ENCODE measurements at regions not wholly inside any gene's neighbourhood (a gene's known extent, or its start where the extent isn't known, plus 50 kb on each side); places are given as distances from the start of the nearest gene placed in this dataset.

DNA sequence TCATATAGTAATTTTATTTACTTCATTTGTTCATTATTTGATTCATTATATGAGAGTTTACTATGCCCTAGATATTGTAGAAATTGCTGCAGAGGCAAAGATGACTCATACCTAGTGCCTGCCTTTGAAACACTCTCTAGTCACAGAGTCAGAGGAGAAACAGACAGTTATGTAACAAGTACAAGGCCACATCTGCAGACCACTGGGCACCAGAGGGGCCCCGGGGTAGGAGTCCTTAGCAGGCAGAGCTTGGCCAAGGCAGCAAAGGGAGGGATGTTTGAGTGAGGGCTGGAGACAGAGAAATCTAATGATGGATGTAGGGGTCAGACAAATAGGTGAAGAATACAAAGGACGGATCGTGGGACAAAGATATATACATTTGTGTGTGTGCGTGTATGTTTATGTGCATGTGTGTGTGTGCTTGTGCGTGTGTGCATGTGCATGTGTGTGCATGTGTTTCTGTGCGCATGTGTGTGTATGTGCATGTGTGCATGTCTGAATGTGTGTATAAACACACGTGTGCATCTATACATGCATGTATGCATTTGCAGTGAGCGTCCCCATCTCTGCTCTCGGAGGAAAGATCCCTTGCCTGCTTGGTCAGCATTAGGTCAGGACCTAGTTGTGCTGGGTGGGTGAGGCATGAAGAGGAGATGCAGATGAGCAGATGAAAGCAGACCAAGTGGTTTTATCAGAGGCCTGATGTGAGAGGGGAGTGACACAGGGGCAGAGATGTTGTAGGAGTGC, 170.6 kb upstream of the MYT1L start:
- no peak overlapping the region for H3K4me3 ChIP-seq (ENCODE audit: low read depth, low read length)
- no peak for DNase-seq (ENCODE audit: low read depth)
- TF ChIP-seq, protein P1, sequence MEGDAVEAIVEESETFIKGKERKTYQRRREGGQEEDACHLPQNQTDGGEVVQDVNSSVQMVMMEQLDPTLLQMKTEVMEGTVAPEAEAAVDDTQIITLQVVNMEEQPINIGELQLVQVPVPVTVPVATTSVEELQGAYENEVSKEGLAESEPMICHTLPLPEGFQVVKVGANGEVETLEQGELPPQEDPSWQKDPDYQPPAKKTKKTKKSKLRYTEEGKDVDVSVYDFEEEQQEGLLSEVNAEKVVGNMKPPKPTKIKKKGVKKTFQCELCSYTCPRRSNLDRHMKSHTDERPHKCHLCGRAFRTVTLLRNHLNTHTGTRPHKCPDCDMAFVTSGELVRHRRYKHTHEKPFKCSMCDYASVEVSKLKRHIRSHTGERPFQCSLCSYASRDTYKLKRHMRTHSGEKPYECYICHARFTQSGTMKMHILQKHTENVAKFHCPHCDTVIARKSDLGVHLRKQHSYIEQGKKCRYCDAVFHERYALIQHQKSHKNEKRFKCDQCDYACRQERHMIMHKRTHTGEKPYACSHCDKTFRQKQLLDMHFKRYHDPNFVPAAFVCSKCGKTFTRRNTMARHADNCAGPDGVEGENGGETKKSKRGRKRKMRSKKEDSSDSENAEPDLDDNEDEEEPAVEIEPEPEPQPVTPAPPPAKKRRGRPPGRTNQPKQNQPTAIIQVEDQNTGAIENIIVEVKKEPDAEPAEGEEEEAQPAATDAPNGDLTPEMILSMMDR (IDR thresholded peaks at IDR 0.05; ENCODE audit: insufficient read depth, low read length): no peak

DNA sequence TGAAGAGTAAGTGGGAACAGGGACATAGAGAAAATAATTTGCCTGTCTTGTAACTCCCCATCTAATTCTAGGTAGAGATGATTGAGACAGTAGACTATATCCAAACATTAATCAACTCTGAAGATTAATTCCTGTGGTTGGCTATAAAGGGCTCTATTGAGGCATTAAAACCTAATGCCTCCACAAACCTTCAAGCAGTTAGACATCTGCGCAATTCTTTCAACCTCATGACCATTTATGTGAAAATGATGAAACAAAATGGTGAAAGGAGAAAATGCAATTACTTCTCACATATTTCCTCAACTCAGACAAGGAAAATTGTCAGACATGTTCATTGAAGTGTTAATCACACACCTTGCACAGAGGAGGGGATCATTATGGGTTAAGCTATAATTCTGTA, 164.5 kb upstream of the MYT1L start:
- no peak for DNase-seq (ENCODE audit: low read depth)
- TF ChIP-seq, protein P1 (IDR thresholded peaks at IDR 0.05; ENCODE audit: insufficient read depth, low read length): no peak

DNA sequence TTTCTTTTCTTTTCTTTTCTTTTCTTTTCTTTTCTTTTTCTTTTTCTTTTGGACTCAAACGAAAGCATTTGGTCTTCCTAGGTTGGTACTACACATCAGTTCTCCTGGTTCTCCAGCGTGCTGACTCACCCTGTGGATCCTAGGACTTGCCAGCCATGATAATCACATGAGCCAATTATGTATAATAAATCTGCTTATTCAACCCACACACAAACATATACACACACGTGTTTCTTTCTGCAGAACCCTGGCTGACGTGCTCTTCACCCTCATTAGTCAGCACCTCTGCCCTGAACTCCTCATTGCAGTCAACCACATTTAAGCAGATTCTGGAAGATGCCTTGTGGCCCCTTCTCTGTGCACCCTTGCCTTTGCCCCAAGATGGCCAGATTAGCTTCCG, 162.4 kb upstream of the MYT1L start:
- TF ChIP-seq, protein P1 (IDR thresholded peaks at IDR 0.05; ENCODE audit: insufficient read depth, low read length): no peak
- no peak for DNase-seq (ENCODE audit: low read depth)
- no peak overlapping the region for H3K4me3 ChIP-seq (ENCODE audit: low read depth, low read length)

More for the DNA sequence above, 164.5 kb upstream of the MYT1L start:
- H3K4me3 ChIP-seq (ENCODE audit: low read depth, low read length): no peak overlapping the region

DNA sequence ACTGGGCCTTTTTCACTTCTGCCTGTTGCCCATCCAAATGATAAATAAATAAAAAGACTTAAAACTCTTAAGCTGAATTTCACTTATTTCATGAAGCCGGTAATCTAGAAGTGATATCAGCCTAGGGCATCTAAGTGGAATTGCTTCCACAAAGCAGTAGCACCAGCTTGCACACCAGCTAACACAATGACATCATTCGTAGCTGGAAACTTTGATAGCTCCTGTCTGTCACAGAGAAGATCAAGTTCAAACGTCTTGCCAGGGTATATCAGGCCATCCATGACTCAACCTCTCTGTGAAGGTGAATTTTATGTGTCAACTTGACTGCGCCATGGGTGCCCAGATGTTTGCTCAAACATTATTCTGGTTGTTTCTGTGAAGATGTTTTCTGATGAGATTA, 161.7 kb upstream of the MYT1L start:
- no peak for DNase-seq (ENCODE audit: low read depth)
- TF ChIP-seq, protein P1 (IDR thresholded peaks at IDR 0.05; ENCODE audit: insufficient read depth, low read length): no peak
- no peak overlapping the region for H3K4me3 ChIP-seq (ENCODE audit: low read depth, low read length)

DNA sequence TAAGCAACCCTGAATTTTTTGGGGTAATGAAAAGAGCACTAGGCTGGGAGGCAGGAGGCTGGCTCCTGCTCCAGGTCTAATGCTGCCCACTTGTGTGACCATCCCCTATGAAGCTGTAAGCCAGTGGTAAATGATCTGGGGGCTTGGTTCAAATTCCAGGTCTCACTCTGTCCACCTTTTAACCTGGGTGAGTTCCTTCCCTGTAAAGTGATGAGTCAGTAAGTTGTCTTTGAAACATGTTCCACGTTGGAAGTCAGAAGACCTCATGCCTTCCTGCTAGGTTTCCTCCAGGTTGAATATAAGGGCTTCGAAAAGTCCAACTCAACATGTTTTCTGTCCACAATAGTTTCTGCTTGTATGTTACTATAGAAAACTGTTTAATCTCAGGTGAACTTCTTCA, 160.9 kb upstream of the MYT1L start:
- TF ChIP-seq, protein P1 (IDR thresholded peaks at IDR 0.05; ENCODE audit: insufficient read depth, low read length): no peak
- H3K4me3 ChIP-seq (ENCODE audit: low read depth, low read length): no peak overlapping the region
- DNase-seq (ENCODE audit: low read depth): no peak

DNA sequence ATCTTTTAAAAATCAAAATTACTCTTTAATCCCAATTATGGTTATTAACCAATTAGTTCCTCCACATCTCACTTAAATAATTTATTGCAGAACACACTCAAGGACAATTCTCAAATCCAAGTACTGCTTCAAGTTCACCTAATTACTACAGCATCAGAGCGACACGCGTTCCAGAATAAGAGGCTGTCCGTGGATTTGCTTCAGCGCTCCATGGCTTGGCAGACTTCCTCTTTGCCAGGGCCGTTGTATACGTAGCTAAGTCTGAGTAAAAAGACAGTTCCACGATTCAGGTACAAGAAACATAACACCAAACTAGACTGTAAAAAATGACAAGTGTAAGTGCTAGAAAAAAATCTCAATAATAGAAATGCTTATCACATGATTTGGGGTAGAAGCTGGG, 153.2 kb upstream of the MYT1L start:
- no peak overlapping the region for H3K4me3 ChIP-seq (ENCODE audit: low read depth, low read length)
- TF ChIP-seq, protein P1 (IDR thresholded peaks at IDR 0.05; ENCODE audit: insufficient read depth, low read length): no peak
- DNase-seq (ENCODE audit: low read depth): no peak

DNA sequence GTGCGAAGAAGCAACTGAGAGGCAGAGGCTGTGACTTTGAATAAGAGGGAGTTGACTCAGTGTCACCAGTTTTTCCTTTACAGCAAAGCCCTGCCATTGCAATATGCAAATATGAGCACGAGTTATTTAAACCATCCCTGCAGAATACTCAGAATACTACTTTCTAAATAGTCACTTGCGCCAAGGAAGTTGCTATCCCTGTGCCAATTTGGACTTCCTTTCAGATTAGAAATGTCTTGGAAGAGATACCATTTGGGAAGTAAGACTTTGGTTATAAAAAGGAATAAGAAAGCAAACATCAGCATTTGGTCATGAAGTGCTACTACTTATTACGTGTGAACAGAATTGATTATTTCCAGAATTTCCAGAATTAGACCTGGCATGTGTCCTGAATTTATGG, 151.8 kb upstream of the MYT1L start:
- no peak overlapping the region for H3K4me3 ChIP-seq (ENCODE audit: low read depth, low read length)
- TF ChIP-seq, protein P1 (IDR thresholded peaks at IDR 0.05; ENCODE audit: insufficient read depth, low read length): no peak

More for the DNA sequence above, 151.8 kb upstream of the MYT1L start:
- DNase-seq (ENCODE audit: low read depth): no peak

Measured in fibroblast of the aortic adventitia (primary cell).